ENCODE measurements at regions not wholly inside any gene's neighbourhood (a gene's known extent, or its start where the extent isn't known, plus 50 kb on each side); places are given as distances from the start of the nearest gene placed in this dataset.

DNA sequence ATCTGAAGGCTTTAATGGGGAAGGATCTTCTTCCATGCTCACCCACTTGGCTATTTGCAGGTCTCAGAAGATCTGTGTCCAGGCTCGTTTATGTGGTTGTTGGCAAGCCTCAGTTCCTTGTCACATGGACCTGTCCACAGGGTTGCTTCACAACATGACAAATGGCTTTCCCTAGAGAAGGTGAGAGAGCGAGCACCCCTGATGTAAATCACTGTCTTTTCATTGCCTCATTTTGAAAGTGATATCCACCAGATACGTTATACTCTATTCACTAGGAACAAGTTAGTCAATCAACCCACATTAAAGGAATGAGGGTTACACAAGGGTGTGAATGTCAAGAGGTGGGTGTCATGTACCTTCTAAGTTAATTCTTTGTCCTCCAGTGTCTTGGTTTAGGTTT lies 433.3 kb downstream of the RPS6KC1 start:
- no peak overlapping the region for H3K27ac ChIP-seq (ENCODE audit: low read depth, low read length)
- H3K9me3 ChIP-seq (ENCODE audit: low read depth, low read length): peaks cover 4% of the 10 kb centered on the region
- H3K4me2 ChIP-seq (ENCODE audit: insufficient read depth, low read length): no peak overlapping the region
- TF ChIP-seq, protein P1, sequence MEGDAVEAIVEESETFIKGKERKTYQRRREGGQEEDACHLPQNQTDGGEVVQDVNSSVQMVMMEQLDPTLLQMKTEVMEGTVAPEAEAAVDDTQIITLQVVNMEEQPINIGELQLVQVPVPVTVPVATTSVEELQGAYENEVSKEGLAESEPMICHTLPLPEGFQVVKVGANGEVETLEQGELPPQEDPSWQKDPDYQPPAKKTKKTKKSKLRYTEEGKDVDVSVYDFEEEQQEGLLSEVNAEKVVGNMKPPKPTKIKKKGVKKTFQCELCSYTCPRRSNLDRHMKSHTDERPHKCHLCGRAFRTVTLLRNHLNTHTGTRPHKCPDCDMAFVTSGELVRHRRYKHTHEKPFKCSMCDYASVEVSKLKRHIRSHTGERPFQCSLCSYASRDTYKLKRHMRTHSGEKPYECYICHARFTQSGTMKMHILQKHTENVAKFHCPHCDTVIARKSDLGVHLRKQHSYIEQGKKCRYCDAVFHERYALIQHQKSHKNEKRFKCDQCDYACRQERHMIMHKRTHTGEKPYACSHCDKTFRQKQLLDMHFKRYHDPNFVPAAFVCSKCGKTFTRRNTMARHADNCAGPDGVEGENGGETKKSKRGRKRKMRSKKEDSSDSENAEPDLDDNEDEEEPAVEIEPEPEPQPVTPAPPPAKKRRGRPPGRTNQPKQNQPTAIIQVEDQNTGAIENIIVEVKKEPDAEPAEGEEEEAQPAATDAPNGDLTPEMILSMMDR (IDR thresholded peaks at IDR 0.05; ENCODE audit: extremely low read depth, low read depth, low read length): no peak
- no peaks in the 10 kb centered on the region for H3K79me2 ChIP-seq (ENCODE audit: insufficient read depth, low read length)
- H3K36me3 ChIP-seq (ENCODE audit: insufficient read depth, low read length): no peaks in the 10 kb centered on the region
- H4K20me1 ChIP-seq (ENCODE audit: insufficient read depth, low read length): no peaks in the 10 kb centered on the region
- H3K27me3 ChIP-seq (ENCODE audit: insufficient read depth, low read length): no peaks in the 10 kb centered on the region
- H3K4me3 ChIP-seq (ENCODE audit: insufficient read depth, low read length): no peak overlapping the region
- H3K4me1 ChIP-seq (ENCODE audit: insufficient read depth, low read length): no peaks in the 10 kb centered on the region
- DNase-seq (ENCODE audit: insufficient read length, low spot score, missing footprints): no peak
- H2AFZ ChIP-seq (ENCODE audit: low read length): no peak overlapping the region

DNA sequence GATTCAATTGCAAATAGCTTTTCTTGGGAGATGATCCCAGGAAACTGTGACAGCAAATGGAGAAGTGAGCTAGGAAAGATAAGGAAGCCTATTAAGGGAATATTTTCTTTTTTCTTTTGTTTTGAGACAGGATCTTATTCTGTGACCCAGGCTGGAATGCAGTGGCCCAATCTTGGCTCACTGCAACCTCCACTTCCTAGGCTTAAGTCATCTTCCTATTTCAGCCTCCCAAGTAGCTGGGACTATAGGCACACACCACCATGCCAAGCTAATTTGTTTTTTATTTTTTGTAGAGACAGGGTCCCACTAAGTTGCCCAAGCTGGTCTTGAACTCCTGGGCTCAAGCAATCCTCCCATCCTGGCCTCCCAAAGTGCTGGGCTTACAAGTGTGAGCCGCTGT lies 433.7 kb downstream of the RPS6KC1 start:
- H3K4me1 ChIP-seq (ENCODE audit: insufficient read depth, low read length): no peaks in the 10 kb centered on the region
- no peaks in the 10 kb centered on the region for H3K79me2 ChIP-seq (ENCODE audit: insufficient read depth, low read length)
- no peak for DNase-seq (ENCODE audit: insufficient read length, low spot score, missing footprints)
- no peak overlapping the region for H3K4me2 ChIP-seq (ENCODE audit: insufficient read depth, low read length)
- TF ChIP-seq, protein P1 (IDR thresholded peaks at IDR 0.05; ENCODE audit: extremely low read depth, low read depth, low read length): no peak
- H3K27ac ChIP-seq (ENCODE audit: low read depth, low read length): no peak overlapping the region
- no peak overlapping the region for H3K4me3 ChIP-seq (ENCODE audit: insufficient read depth, low read length)
- peaks cover 4% of the 10 kb centered on the region for H3K9me3 ChIP-seq (ENCODE audit: low read depth, low read length)
- no peaks in the 10 kb centered on the region for H3K36me3 ChIP-seq (ENCODE audit: insufficient read depth, low read length)
- H2AFZ ChIP-seq (ENCODE audit: low read length): no peak overlapping the region
- no peaks in the 10 kb centered on the region for H4K20me1 ChIP-seq (ENCODE audit: insufficient read depth, low read length)
- no peaks in the 10 kb centered on the region for H3K27me3 ChIP-seq (ENCODE audit: insufficient read depth, low read length)

DNA sequence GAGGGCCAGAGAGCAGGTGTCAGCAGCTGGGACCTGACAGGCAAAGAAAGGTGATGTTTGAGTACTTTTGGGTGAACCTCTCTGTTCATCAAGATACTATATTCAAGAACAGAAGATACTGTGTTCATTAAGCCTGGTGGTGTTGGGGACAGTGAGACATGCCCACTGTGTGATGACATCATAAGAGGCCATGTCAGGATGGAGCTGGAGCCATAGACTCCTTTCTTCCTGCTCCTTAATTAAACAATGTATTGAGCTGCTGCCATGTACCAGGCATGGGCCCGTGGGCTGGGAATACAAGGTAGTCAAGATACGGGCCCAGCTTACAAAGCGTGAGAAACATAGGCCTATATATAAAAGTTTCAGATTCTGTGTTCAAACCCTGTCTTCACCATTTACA lies 435.4 kb downstream of the RPS6KC1 start:
- H3K27me3 ChIP-seq (ENCODE audit: insufficient read depth, low read length): no peaks in the 10 kb centered on the region
- no peak for DNase-seq (ENCODE audit: insufficient read length, low spot score, missing footprints)
- no peak overlapping the region for H3K27ac ChIP-seq (ENCODE audit: low read depth, low read length)
- H3K4me2 ChIP-seq (ENCODE audit: insufficient read depth, low read length): no peak overlapping the region
- no peaks in the 10 kb centered on the region for H3K79me2 ChIP-seq (ENCODE audit: insufficient read depth, low read length)
- no peaks in the 10 kb centered on the region for H4K20me1 ChIP-seq (ENCODE audit: insufficient read depth, low read length)
- H3K4me1 ChIP-seq (ENCODE audit: insufficient read depth, low read length): no peaks in the 10 kb centered on the region
- peaks cover 4% of the 10 kb centered on the region for H3K9me3 ChIP-seq (ENCODE audit: low read depth, low read length)
- H2AFZ ChIP-seq (ENCODE audit: low read length): no peak overlapping the region
- H3K4me3 ChIP-seq (ENCODE audit: insufficient read depth, low read length): no peak overlapping the region
- TF ChIP-seq, protein P1 (IDR thresholded peaks at IDR 0.05; ENCODE audit: extremely low read depth, low read depth, low read length): no peak
- H3K36me3 ChIP-seq (ENCODE audit: insufficient read depth, low read length): no peaks in the 10 kb centered on the region

DNA sequence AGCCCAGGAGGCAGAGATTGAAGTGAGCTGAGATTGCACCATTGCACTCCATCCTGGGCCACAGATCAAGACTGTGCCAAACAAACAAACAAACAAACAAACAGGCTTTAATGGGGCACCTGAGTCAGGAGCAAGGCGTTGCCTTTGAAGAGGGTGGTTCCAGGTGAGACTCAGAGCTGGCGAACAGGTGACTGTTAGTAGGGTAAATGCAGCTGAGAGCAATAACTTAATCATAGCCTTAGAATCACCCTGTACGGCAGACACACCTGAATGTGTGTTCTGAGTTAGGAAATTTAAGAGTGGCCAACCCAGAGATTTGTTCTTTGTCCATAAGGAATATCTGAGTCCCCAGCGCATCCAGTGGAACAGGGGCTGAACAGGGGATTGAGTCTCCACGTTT lies 440.4 kb downstream of the RPS6KC1 start:
- H3K4me1 ChIP-seq (ENCODE audit: insufficient read depth, low read length): no peaks in the 10 kb centered on the region
- no peaks in the 10 kb centered on the region for H3K27me3 ChIP-seq (ENCODE audit: insufficient read depth, low read length)
- H3K4me3 ChIP-seq (ENCODE audit: insufficient read depth, low read length): no peak overlapping the region
- H3K27ac ChIP-seq (ENCODE audit: low read depth, low read length): no peak overlapping the region
- no peak for DNase-seq (ENCODE audit: insufficient read length, low spot score, missing footprints)
- H3K79me2 ChIP-seq (ENCODE audit: insufficient read depth, low read length): no peaks in the 10 kb centered on the region
- H3K36me3 ChIP-seq (ENCODE audit: insufficient read depth, low read length): no peaks in the 10 kb centered on the region
- H3K9me3 ChIP-seq (ENCODE audit: low read depth, low read length): no peaks in the 10 kb centered on the region
- H4K20me1 ChIP-seq (ENCODE audit: insufficient read depth, low read length): no peaks in the 10 kb centered on the region
- no peak overlapping the region for H3K4me2 ChIP-seq (ENCODE audit: insufficient read depth, low read length)
- TF ChIP-seq, protein P1 (IDR thresholded peaks at IDR 0.05; ENCODE audit: extremely low read depth, low read depth, low read length): no peak
- H2AFZ ChIP-seq (ENCODE audit: low read length): no peak overlapping the region
